K562 (cell line): ENCODE measurements at regions not wholly inside any gene's neighbourhood (a gene's known extent, or its start where the extent isn't known, plus 50 kb on each side); places are given as distances from the start of the nearest gene placed in this dataset.

Source experiments
- ATAC-seq: fragments of 200-7000 bp; cut with Tn5 transposase; 3 replicates; pipeline ENCODE4 v1.9.1; 2020; ENCODE audit warnings: moderate library complexity
- BruUV-seq: library from RNA; stranded (reverse); fragments of 400-500 nt; replicated peaks from 2 replicates; lab custom pipeline; 2021; lab: Mats Ljungman, UMichigan
- CTCF ChIA-PET: fragments of 300-600 bp; formaldehyde crosslinking; extraction: SDS; loops from one replicate; lab custom pipeline; 2021; ENCODE audit warnings: low intra/inter-chr PET ratio; lab: Yijun Ruan, JAX
- POLR2A ChIA-PET: fragments of 300-600, 350-650 bp; sonication (Branson Sonifier 250); formaldehyde crosslinking; extraction: SDS; loops from one replicate; lab custom pipeline; 2021; ENCODE audit warnings: antibody characterized with exemption, inconsistent platforms; lab: Yijun Ruan, JAX
- DNase-seq, 4 experiments: peaks; one replicate each; pipeline versions ENCODE4 v3.0.0 to v3.0.0-alpha.2; 2011 to 2018; ENCODE audit warnings: low spot score in 3 of 4, mixed read lengths in 3 of 4; ENCODE audit errors: extremely low read depth in 1 of 4
- FAIRE-seq: peaks from 2 replicates; lab custom pipeline; 2011; peaks lifted over from hg19 to GRCh38; lab: Jason Lieb, UNC
- H2AFZ ChIP-seq: 2 replicates; pipeline ENCODE4 v1.6.0; 2011; ENCODE audit warnings: low read depth, low read length, control low read depth, inconsistent platforms
- H3K27ac ChIP-seq: fragments of 200-600 bp; 3 replicates; pipeline ENCODE4 v1.8.0; 2011; ENCODE audit warnings: low read depth, mild to moderate bottlenecking, control low read depth, inconsistent platforms, low read length, moderate library complexity, mixed read lengths; ENCODE audit errors: extremely low read depth
- H3K27me3 ChIP-seq, 2 experiments: fragments of 300-600 bp in 1 of 2; 2 replicates in 1 of 2; 3 replicates in 1 of 2; pipeline versions ENCODE4 v1.6.0 to v1.8.0; 2011; ENCODE audit warnings: inconsistent platforms in 2 of 2, low read length in 2 of 2, mild to moderate bottlenecking in 1 of 2, mixed read lengths in 1 of 2, moderate library complexity in 1 of 2; ENCODE audit not compliant: control insufficient read depth in 2 of 2, insufficient read depth in 2 of 2
- H3K36me3 ChIP-seq: fragments of 300-600 bp; 3 replicates; pipeline ENCODE4 v1.8.0; 2011; ENCODE audit warnings: mild to moderate bottlenecking, low read length, inconsistent platforms; ENCODE audit not compliant: control insufficient read depth, insufficient read depth
- H3K4me1 ChIP-seq, 2 experiments: fragments of 200-600 bp in 1 of 2; replicated peaks in 1 of 2; 2 replicates in 1 of 2; 3 replicates in 1 of 2; pipeline versions ENCODE4 v1.5.1 to v1.8.0; 2011; ENCODE audit warnings: inconsistent platforms in 2 of 2, low read length in 2 of 2, mild to moderate bottlenecking in 1 of 2, mixed read lengths in 1 of 2, moderate library complexity in 1 of 2; ENCODE audit not compliant: control insufficient read depth in 2 of 2, insufficient read depth in 2 of 2
- H3K4me2 ChIP-seq: 2 replicates; pipeline ENCODE4 v1.6.1; 2011; ENCODE audit warnings: low read length, control low read depth, inconsistent platforms, mixed read lengths; ENCODE audit not compliant: insufficient read depth
- H3K4me3 ChIP-seq: fragments of 200-600 bp; sonication (generic), shearing (Covaris generic); 2 replicates; pipeline ENCODE4 v1.5.1; 2016; ENCODE audit warnings: control low read depth, inconsistent platforms
- H3K79me2 ChIP-seq: fragments of 200-600 bp; 3 replicates; pipeline ENCODE4 v1.8.0; 2011; ENCODE audit warnings: low read length, inconsistent platforms; ENCODE audit not compliant: control insufficient read depth, insufficient read depth
- H3K9ac ChIP-seq, 2 experiments: 2 replicates each; pipeline versions ENCODE4 v1.6.0 to v1.6.1; 2011; ENCODE audit warnings: low read depth in 2 of 2, low read length in 2 of 2, control low read depth in 1 of 2, inconsistent platforms in 1 of 2, mild to moderate bottlenecking in 1 of 2, mixed read lengths in 1 of 2; ENCODE audit not compliant: insufficient read depth in 1 of 2
- H3K9me1 ChIP-seq: one replicate; pipeline ENCODE4 v1.6.0; 2011; ENCODE audit warnings: inconsistent platforms, mild to moderate bottlenecking, low read length, moderate library complexity; ENCODE audit not compliant: control insufficient read depth, insufficient read depth
- H3K9me3 ChIP-seq: replicated peaks from 2 replicates; pipeline ENCODE4 v1.5.1; 2011; ENCODE audit warnings: low read depth, low read length, inconsistent platforms; ENCODE audit not compliant: control insufficient read depth, insufficient read depth
- H4K20me1 ChIP-seq: replicated peaks from 2 replicates; pipeline ENCODE4 v1.6.1; 2011; ENCODE audit warnings: low read length, inconsistent platforms, mixed read lengths; ENCODE audit not compliant: control insufficient read depth, insufficient read depth
- FOS ChIP-seq: IDR thresholded peaks from 3 replicates; pipeline ENCODE4 v1.6.1; 2011; ENCODE audit not compliant: insufficient read length; ENCODE audit errors: extremely low read depth
- FOXJ2 ChIP-seq: fragments of 200-800 bp; sonication (Bioruptor generic); IDR thresholded peaks from 2 replicates; pipeline ENCODE4 v1.6.1; 2016; ENCODE audit warnings: missing genetic modification characterization, missing compliant biosample characterization
- MEF2D ChIP-seq: conservative IDR thresholded peaks from 2 replicates; pipeline ENCODE4 v1.6.1; 2016; ENCODE audit warnings: low read depth, missing genetic modification characterization, missing compliant biosample characterization
- PBX2 ChIP-seq, 2 experiments: IDR thresholded peaks in 1 of 2; conservative IDR thresholded peaks in 1 of 2; 2 replicates each; pipeline ENCODE4 v1.6.1; 2016; ENCODE audit warnings: low read depth in 2 of 2, mild to moderate bottlenecking in 1 of 2, missing compliant biosample characterization in 1 of 2, missing genetic modification characterization in 1 of 2, moderate library complexity in 1 of 2
- PURB ChIP-seq: sonication (generic); formaldehyde crosslinking; IDR thresholded peaks from 2 replicates; pipeline ENCODE4 v1.9.0; 2021; ENCODE audit warnings: low read depth, mild to moderate bottlenecking, missing genetic modification reagents
- RBM14 ChIP-seq: fragments of 200-400 bp; formaldehyde crosslinking; IDR thresholded peaks from 2 replicates; pipeline ENCODE4 v1.6.1; 2018; ENCODE audit warnings: low read depth, mild to moderate bottlenecking, low read length, moderate library complexity, borderline replicate concordance; ENCODE audit not compliant: insufficient read depth
- ZNF77 ChIP-seq: fragments of 250-450 bp; sonication (Bioruptor Pico); IDR thresholded peaks from 2 replicates; pipeline ENCODE4 v1.5.0; 2020
- WGBS: fragments of 100-300 bp; shearing (Covaris generic); methylation state at CpG from one replicate; pipeline ENCODE4 v1.1.6; 2016; ENCODE audit warnings: low coverage, mixed read lengths; ENCODE audit not compliant: insufficient coverage; ENCODE audit errors: missing lambda C conversion rate; 5-methylcytosine and 5-hydroxymethylcytosine counted together
- in situ Hi-C: fragments of 300-500 bp; cut with MboI; formaldehyde crosslinking; loops from 4 replicates; pipeline ENCODE4 v1.15.0; 2018; ENCODE audit warnings: inconsistent platforms, mixed read lengths
- intact Hi-C: fragments of 100-400 bp; cut with micrococcal nuclease; formaldehyde crosslinking; loops from 2 replicates; pipeline ENCODE4 v1.14.2; 2022
- TF ChIP-seq, protein P1 (sequence below): fragments of 450-650 bp; IDR thresholded peaks from 2 replicates; pipeline ENCODE4 v1.6.1; 2016; ENCODE audit warnings: borderline replicate concordance
- TF ChIP-seq, protein P2 (sequence below): sonication (generic); formaldehyde crosslinking; IDR thresholded peaks from 2 replicates; pipeline ENCODE4 v1.8.0; 2022; ENCODE audit warnings: missing genetic modification reagents, mild to moderate bottlenecking, borderline replicate concordance
- TF ChIP-seq, protein P3 (sequence below): sonication (generic); IDR thresholded peaks from 2 replicates; pipeline ENCODE4 v1.6.1; 2016

GRCh38 chr12:67928621-67929383 lies 60.4 kb upstream of the IFNG-AS1 start:
- Histone ChIP-seq H3K27me3 (peaks cover 0 to 3% of the 10 kb centered on the region in 2 experiments; a peak in 2 of 5 replicates), H3K36me3 (no peaks in the 10 kb centered on the region), H3K9me3 (no peaks in the 10 kb centered on the region), H3K79me2 (no peaks in the 10 kb centered on the region), H2AFZ (no peak overlapping the region), H3K4me1 (no peaks in the 10 kb centered on the region), H3K9me1 (no peaks in the 10 kb centered on the region), H3K9ac (no peak overlapping the region), H3K27ac (no peak overlapping the region), H3K4me2 (no peak overlapping the region), H3K4me3 (no peak overlapping the region), H4K20me1 (no peaks in the 10 kb centered on the region)
- WGBS, result 0% methylated on average over 3 of the region's 3 CpGs
- in situ Hi-C loops (no loop called here), intact Hi-C loops (no loop called here)
- ChIA-PET CTCF (no interaction called here), POLR2A (interaction anchor here (1.2 kb wide), 1 partner anchor 18 kb away, joined by 3 read pairs; no protein-coding TSS in a partner anchor)
- FAIRE-seq, result no peak
- BruUV-seq, result no TSS peak
- no peak for DNase-seq
- ATAC-seq, result no peak
- no peak for TF ChIP-seq FOXJ2 (tag)
- TF ChIP-seq, protein P1, sequence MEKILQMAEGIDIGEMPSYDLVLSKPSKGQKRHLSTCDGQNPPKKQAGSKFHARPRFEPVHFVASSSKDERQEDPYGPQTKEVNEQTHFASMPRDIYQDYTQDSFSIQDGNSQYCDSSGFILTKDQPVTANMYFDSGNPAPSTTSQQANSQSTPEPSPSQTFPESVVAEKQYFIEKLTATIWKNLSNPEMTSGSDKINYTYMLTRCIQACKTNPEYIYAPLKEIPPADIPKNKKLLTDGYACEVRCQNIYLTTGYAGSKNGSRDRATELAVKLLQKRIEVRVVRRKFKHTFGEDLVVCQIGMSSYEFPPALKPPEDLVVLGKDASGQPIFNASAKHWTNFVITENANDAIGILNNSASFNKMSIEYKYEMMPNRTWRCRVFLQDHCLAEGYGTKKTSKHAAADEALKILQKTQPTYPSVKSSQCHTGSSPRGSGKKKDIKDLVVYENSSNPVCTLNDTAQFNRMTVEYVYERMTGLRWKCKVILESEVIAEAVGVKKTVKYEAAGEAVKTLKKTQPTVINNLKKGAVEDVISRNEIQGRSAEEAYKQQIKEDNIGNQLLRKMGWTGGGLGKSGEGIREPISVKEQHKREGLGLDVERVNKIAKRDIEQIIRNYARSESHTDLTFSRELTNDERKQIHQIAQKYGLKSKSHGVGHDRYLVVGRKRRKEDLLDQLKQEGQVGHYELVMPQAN, result no peak
- no peak for TF ChIP-seq MEF2D (tag)
- TF ChIP-seq FOS, result no peak
- no peak for TF ChIP-seq PBX2 (CRISPR knock-in tag; IDR thresholded peaks at IDR 0.05; ENCODE audit: low read depth)
- no peak for TF ChIP-seq PBX2 (tag; conservative IDR thresholded peaks at IDR 0.05; ENCODE audit: low read depth)
- TF ChIP-seq, protein P2, sequence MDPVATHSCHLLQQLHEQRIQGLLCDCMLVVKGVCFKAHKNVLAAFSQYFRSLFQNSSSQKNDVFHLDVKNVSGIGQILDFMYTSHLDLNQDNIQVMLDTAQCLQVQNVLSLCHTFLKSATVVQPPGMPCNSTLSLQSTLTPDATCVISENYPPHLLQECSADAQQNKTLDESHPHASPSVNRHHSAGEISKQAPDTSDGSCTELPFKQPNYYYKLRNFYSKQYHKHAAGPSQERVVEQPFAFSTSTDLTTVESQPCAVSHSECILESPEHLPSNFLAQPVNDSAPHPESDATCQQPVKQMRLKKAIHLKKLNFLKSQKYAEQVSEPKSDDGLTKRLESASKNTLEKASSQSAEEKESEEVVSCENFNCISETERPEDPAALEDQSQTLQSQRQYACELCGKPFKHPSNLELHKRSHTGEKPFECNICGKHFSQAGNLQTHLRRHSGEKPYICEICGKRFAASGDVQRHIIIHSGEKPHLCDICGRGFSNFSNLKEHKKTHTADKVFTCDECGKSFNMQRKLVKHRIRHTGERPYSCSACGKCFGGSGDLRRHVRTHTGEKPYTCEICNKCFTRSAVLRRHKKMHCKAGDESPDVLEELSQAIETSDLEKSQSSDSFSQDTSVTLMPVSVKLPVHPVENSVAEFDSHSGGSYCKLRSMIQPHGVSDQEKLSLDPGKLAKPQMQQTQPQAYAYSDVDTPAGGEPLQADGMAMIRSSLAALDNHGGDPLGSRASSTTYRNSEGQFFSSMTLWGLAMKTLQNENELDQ (CRISPR knock-in tag), result no peak
- TF ChIP-seq ZNF77 (CRISPR knock-in tag), result no peak
- no peak for TF ChIP-seq RBM14
- no peak for TF ChIP-seq PURB (CRISPR knock-in tag)
- TF ChIP-seq, protein P3, sequence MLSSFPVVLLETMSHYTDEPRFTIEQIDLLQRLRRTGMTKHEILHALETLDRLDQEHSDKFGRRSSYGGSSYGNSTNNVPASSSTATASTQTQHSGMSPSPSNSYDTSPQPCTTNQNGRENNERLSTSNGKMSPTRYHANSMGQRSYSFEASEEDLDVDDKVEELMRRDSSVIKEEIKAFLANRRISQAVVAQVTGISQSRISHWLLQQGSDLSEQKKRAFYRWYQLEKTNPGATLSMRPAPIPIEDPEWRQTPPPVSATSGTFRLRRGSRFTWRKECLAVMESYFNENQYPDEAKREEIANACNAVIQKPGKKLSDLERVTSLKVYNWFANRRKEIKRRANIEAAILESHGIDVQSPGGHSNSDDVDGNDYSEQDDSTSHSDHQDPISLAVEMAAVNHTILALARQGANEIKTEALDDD, result no peak
